ENCODE measurements at regions not wholly inside any gene's neighbourhood (a gene's known extent, or its start where the extent isn't known, plus 50 kb on each side); places are given as distances from the start of the nearest gene placed in this dataset.

GRCh38 chr2:6337472-6337820 is 528.3 kb downstream of the CMPK2 start:
- TF ChIP-seq CTCF (IDR thresholded peaks at IDR 0.05) (no peak), ZFX (IDR thresholded peaks at IDR 0.05; ENCODE audit: borderline replicate concordance) (no peak)

All from 22Rv1 (cell line).